Thoracic aorta (tissue), 2 donors: ENCODE measurements at regions not wholly inside any gene's neighbourhood (a gene's known extent, or its start where the extent isn't known, plus 50 kb on each side); places are given as distances from the start of the nearest gene placed in this dataset.

ENCODE experiments used
- ATAC-seq: fragments of 150-250 bp; one replicate; pipeline ENCODE4 v1.8.0; 2017; ENCODE audit warnings: low read depth; ENCODE audit not compliant: insufficient number of reproducible peaks, low FRiP score
- DNase-seq: peaks from one replicate; pipeline ENCODE4 v3.0.0-alpha.2; 2020; ENCODE audit warnings: low spot score
- H3K27ac ChIP-seq, 2 donors: fragments of 200-600 bp; sonication (generic); 1 replicate in 1 of 2; 2 replicates in 1 of 2; pipeline ENCODE4 v1.5.1; 2016; ENCODE audit warnings: mild to moderate bottlenecking in 2 of 2, moderate library complexity in 2 of 2
- H3K27me3 ChIP-seq: fragments of 200-600 bp; sonication (generic); replicated peaks from 2 replicates; pipeline ENCODE4 v1.6.0; 2016; ENCODE audit warnings: mild to moderate bottlenecking; ENCODE audit not compliant: insufficient read depth
- H3K36me3 ChIP-seq: fragments of 200-600 bp; sonication (generic); one replicate; pipeline ENCODE4 v1.5.1; 2016
- H3K4me1 ChIP-seq, 2 donors: fragments of 200-600 bp; sonication (generic); 1 replicate in 1 of 2; 2 replicates in 1 of 2; pipeline versions ENCODE4 v1.5.1 to v1.6.0; 2016; ENCODE audit warnings: low read depth in 2 of 2, mild to moderate bottlenecking in 1 of 2; ENCODE audit not compliant: control insufficient read depth in 1 of 2
- H3K4me3 ChIP-seq: fragments of 200-600 bp; sonication (generic); 2 replicates; pipeline ENCODE4 v1.5.1; 2016; ENCODE audit warnings: mild to moderate bottlenecking
- H3K9me3 ChIP-seq: fragments of 200-600 bp; sonication (generic); 2 replicates; pipeline ENCODE4 v1.5.1; 2016
- CTCF ChIP-seq: fragments of 200-600 bp; sonication (generic); IDR thresholded peaks from one replicate; pipeline ENCODE4 v1.5.1; 2019; ENCODE audit warnings: antibody characterized with exemption

DNA sequence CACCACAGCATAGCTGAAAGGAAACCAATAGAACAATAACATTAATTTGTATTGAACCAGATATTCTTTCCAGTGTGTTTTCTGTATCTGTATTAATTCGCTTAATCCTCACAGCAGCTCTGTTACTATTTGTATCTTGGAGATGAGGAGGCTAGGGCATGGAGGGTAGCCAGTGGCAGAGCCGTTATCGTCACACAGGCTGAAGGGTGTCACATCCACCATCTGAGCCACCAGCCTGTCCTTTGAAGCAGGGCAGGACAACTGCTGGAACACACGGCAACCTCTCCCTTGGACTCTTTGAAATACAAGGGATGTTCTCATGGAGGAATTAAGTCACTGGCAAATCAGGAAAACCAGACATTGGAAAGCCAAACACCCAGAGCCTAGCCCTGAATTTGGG is 628.0 kb upstream of the CDH4 start:
- Histone ChIP-seq H3K27ac (no peak overlapping the region), H3K9me3 (no peaks in the 10 kb centered on the region), H3K36me3 (no peaks in the 10 kb centered on the region), H3K27me3 (no peaks in the 10 kb centered on the region), H3K4me3 (no peak overlapping the region), H3K4me1 (no peaks in the 10 kb centered on the region)
- no peak for TF ChIP-seq CTCF
- ATAC-seq (no peak), DNase-seq (no peak)

DNA sequence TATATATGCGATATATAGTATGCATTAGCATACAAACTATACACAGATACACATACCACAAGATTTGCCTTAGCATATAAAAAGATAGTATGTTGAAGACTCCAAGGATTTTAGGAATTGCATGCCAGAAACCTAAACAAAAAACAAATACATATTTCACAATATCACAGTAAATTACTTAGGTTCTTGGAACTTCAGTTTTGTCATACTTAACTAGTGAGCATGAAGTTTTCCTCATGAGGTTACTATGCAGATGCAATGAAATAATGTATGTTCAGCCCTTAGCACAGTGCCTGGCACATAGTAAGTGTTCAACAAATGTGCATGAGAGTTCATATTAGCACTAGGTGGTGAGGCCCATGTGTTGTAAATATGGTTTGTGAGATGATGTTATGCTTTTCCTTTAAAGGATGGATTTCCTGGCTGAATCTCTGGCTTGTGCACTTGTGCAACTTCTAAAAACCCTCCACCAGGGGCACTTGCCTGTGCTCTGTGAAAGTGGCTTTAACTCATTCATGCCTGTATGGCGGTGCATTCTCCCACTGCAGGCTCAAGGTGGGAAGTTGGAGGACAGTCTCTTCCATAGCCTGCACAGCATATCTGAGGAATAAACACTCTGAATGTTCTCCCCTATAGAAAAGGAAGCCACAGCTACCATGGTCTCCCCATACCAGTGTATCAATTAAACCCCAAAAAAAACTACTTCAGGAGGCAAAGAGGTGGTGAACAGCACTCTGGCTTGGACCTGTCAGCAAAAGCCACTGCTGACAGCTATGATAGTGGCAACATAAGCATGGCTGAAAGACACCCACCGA is 624.1 kb upstream of the CDH4 start:
- TF ChIP-seq CTCF, result no peak
- H3K36me3 ChIP-seq, result no peaks in the 10 kb centered on the region
- no peak for ATAC-seq
- H3K9me3 ChIP-seq, result no peaks in the 10 kb centered on the region
- H3K27ac ChIP-seq, result no peak overlapping the region
- H3K4me3 ChIP-seq, result no peak overlapping the region
- H3K4me1 ChIP-seq, result no peaks in the 10 kb centered on the region
- DNase-seq, result no peak
- no peaks in the 10 kb centered on the region for H3K27me3 ChIP-seq

GRCh38 chr20:60628749-60629148 is 623.3 kb upstream of the CDH4 start:
- no peak for DNase-seq
- Histone ChIP-seq H3K27me3 (no peaks in the 10 kb centered on the region), H3K4me3 (no peak overlapping the region), H3K4me1 (no peaks in the 10 kb centered on the region), H3K36me3 (no peaks in the 10 kb centered on the region), H3K9me3 (no peaks in the 10 kb centered on the region), H3K27ac (no peak overlapping the region)
- no peak for TF ChIP-seq CTCF
- no peak for ATAC-seq

- no peak overlapping the region for H3K4me3 ChIP-seq
- H3K27me3 ChIP-seq, result no peaks in the 10 kb centered on the region
- TF ChIP-seq CTCF, result no peak
- ATAC-seq (no peak), DNase-seq (no peak)
- H3K4me1 ChIP-seq, result no peaks in the 10 kb centered on the region
- H3K36me3 ChIP-seq, result no peaks in the 10 kb centered on the region
- H3K9me3 ChIP-seq, result no peaks in the 10 kb centered on the region
- H3K27ac ChIP-seq, result no peak overlapping the region
These were observed 622.9 kb upstream of the CDH4 start for GRCh38 chr20:60629206-60629605.

GRCh38 chr20:60630609-60631008 is 621.5 kb upstream of the CDH4 start:
- no peaks in the 10 kb centered on the region for H3K4me1 ChIP-seq
- H3K9me3 ChIP-seq, result no peaks in the 10 kb centered on the region
- H3K4me3 ChIP-seq, result no peak overlapping the region
- no peak for TF ChIP-seq CTCF
- no peak overlapping the region for H3K27ac ChIP-seq
- H3K27me3 ChIP-seq, result no peaks in the 10 kb centered on the region
- DNase-seq (no peak), ATAC-seq (no peak)
- no peaks in the 10 kb centered on the region for H3K36me3 ChIP-seq
